ENCODE measurements at regions not wholly inside any gene's neighbourhood (a gene's known extent, or its start where the extent isn't known, plus 50 kb on each side); places are given as distances from the start of the nearest gene placed in this dataset.

DNA sequence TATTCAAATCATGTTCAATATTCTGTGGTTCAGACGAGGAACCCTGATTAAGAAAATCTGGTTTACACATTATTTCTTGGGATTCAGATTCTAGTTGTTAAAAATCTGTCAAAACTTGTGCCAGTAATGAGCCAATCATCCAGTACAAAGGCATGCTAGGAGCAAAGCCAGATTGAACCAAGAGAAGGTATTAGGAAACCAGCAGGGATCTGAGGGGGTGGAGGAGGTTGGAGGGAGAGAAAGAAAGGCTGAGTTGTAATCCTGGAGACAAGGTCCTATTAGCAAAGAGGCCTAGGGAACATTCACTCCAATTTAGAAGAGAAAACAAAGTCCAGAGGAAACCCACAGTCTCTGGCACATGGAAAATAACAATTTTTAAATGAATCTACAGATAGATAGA, 352.9 kb downstream of the LTN1 start:
- TF ChIP-seq, protein P1, sequence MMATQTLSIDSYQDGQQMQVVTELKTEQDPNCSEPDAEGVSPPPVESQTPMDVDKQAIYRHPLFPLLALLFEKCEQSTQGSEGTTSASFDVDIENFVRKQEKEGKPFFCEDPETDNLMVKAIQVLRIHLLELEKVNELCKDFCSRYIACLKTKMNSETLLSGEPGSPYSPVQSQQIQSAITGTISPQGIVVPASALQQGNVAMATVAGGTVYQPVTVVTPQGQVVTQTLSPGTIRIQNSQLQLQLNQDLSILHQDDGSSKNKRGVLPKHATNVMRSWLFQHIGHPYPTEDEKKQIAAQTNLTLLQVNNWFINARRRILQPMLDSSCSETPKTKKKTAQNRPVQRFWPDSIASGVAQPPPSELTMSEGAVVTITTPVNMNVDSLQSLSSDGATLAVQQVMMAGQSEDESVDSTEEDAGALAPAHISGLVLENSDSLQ (IDR thresholded peaks at IDR 0.05), result no peak
- TF ChIP-seq ARNT (IDR thresholded peaks at IDR 0.05), result no peak
- no peak for TF ChIP-seq LEF1 (IDR thresholded peaks at IDR 0.05; ENCODE audit: borderline replicate concordance)
- CTCF ChIA-PET, result no interaction called here
- no peak for DNase-seq (ENCODE audit: extremely low spot score)

DNA sequence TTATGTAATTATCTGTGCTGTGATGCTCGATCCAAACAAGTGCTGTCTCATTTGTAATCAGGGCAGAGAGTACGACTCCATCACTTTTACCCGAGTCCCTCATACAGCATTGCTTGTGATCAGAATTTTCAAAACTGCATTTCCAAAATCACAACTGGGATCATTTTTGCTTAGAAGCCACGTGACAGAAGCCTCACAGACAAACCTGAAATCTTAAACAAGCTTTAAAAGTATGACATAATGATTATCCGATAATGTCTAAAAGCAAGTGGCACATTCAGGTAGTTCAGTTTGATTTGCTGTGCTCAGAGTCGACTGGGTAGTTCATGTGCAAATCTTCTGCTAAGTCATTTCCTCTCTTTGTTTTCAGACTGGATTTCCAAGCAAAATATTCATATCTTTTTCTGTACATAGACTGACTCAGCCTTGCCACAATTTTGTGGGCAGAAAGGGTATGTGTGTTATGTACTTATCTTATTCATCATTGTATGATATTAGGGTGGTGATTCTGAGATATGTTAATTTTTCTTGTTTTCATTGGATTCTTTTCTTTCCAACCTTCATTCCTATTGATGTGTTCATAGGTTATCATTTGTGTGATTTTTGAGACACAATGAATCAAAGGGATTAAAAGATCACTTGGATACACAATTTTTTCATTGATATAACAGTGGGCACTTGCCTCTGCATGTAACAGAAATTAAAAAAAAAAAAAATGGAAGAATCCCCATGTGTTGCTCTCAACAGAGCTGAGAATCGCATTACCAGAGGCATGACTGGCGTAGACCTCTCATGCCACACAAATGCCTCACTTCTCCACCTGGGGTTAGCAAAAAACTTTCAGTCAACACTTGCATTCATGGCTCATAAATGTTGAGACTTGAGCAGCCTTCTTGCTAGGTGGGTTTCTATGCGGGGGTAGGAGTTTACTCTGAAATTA, 355.7 kb downstream of the LTN1 start:
- TF ChIP-seq SP1 (IDR thresholded peaks at IDR 0.05) (no peak), LEF1 (IDR thresholded peaks at IDR 0.05; ENCODE audit: borderline replicate concordance) (no peak), ARNT (IDR thresholded peaks at IDR 0.05) (no peak), NFRKB (IDR thresholded peaks at IDR 0.05) (no peak), FOXA1 (IDR thresholded peaks at IDR 0.05) (no peak), TARDBP (IDR thresholded peaks at IDR 0.05) (no peak), SUZ12 (IDR thresholded peaks at IDR 0.05) (no peak), ZNF384 (IDR thresholded peaks at IDR 0.05) (no peak), FOXM1 (IDR thresholded peaks at IDR 0.05; ENCODE audit: borderline replicate concordance) (no peak), L3MBTL2 (conservative IDR thresholded peaks at IDR 0.05) (no peak), BHLHE40 (IDR thresholded peaks at IDR 0.05; ENCODE audit: borderline replicate concordance) (no peak)
- TF ChIP-seq, protein P1 (IDR thresholded peaks at IDR 0.05), result no peak
- ChIA-PET POLR2A (no interaction called here), CTCF (no interaction called here)
- DNase-seq (ENCODE audit: extremely low spot score), result no peak

More for the DNA sequence above, 352.9 kb downstream of the LTN1 start:
- POLR2A ChIA-PET, result no interaction called here

DNA sequence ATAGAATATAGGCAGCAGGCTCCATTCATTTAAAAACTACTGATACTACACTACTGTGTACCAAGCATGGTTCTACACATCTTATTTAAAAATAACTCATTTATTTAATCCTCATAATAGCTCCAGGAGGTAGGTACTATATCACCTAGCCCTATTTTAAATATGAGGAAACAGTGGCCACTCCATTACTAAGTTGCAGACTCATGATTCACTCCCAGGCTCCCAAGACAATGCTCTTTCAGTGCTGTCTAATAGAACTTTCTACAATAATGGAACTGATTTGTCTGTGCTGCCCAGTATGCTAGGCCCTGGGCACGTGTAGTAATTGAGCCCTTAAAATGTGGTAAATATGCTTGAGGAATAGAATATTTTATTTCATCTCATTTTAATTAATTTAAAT, 357.1 kb downstream of the LTN1 start:
- no peak for TF ChIP-seq FOXA1 (IDR thresholded peaks at IDR 0.05)
- no peak for TF ChIP-seq HDGF (IDR thresholded peaks at IDR 0.05; ENCODE audit: borderline replicate concordance)
- no peak for TF ChIP-seq SP1 (IDR thresholded peaks at IDR 0.05)
- no peak for TF ChIP-seq LEF1 (IDR thresholded peaks at IDR 0.05; ENCODE audit: borderline replicate concordance)
- DNase-seq (ENCODE audit: extremely low spot score), result no peak
- ChIA-PET POLR2A (no interaction called here), CTCF (no interaction called here)

DNA sequence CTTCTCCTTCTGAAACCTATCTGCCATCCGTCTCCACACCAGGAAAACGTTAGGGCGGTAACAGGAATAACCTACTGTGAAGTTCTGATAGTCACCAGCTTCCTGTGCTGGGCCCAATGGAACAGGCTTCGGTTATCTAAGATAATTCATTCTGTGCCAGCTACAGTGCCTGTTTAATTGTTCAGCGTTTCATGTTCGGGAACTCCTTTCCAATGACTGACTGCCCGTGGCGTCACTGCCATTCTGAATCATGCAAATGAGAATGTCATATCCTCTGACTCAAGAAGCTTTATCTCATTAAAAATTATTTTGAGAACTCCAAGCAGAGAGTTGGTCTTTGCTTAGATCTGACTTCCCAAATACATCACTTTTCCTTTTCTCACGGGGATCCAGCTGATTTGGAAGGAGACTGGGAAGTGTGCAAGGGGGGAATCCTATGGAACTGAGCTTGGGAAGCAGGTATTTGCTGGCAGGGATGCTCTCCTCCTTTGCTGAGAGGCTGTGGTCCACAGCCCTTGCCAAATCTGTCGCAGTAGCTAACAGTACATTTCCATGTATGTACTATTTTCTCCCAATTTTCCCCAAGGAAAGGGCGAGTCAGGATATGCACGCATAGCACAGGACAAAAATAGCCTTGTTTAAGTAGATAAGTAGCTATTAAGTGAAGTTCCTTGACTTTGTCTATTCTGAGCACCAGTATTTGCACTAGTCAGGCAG, 358.7 kb downstream of the LTN1 start:
- ChIA-PET CTCF (no interaction called here), POLR2A (no interaction called here)
- no peak for TF ChIP-seq LEF1 (IDR thresholded peaks at IDR 0.05; ENCODE audit: borderline replicate concordance)
- no peak for TF ChIP-seq FOXM1 (IDR thresholded peaks at IDR 0.05; ENCODE audit: borderline replicate concordance)
- no peak for TF ChIP-seq FOXK2 (IDR thresholded peaks at IDR 0.05)
- TF ChIP-seq FOXA1 (IDR thresholded peaks at IDR 0.05), result no peak
- TF ChIP-seq BHLHE40 (IDR thresholded peaks at IDR 0.05; ENCODE audit: borderline replicate concordance), result no peak
- no peak for TF ChIP-seq NFRKB (IDR thresholded peaks at IDR 0.05)
- TF ChIP-seq TARDBP (IDR thresholded peaks at IDR 0.05), result no peak
- TF ChIP-seq ELF4 (IDR thresholded peaks at IDR 0.05), result no peak
- no peak for TF ChIP-seq ARNT (IDR thresholded peaks at IDR 0.05)
- no peak for TF ChIP-seq CTBP1 (IDR thresholded peaks at IDR 0.05; ENCODE audit: borderline replicate concordance)
- TF ChIP-seq, protein P1 (IDR thresholded peaks at IDR 0.05), result no peak
- TF ChIP-seq SUZ12 (IDR thresholded peaks at IDR 0.05), result no peak
- TF ChIP-seq ZNF384 (IDR thresholded peaks at IDR 0.05), result no peak
- no peak for DNase-seq (ENCODE audit: extremely low spot score)

DNA sequence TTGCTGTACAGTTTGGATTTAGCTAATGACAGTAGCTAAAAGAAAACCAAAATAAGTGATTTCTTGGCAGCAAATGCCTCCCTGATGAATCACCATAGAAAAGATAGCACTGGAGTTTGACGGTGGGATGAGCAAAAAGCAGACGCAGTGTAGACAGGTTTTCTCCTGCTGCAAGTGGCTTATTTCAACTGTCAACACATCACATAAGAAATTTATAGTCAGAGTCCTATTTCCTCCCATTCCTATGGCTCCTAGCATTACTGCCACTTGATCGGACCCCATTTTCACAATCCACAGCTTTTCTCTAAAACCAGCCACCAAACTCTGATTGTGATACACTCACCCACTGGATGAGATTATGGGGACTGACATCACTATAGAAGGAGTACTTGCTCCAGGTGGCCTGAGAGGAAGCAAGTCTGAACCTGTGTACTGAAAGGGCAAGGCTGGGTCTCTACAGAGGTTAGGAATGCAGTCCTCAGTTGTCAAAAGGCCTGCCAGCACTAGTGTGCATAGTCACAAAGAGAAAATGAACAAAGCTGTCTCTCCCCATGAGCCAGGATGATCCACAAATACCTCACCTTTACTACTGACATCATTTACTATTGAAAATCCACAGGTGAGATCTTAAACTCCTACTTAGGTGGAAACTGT, 359.8 kb downstream of the LTN1 start:
- no peak for DNase-seq (ENCODE audit: extremely low spot score)
- TF ChIP-seq HDGF (IDR thresholded peaks at IDR 0.05; ENCODE audit: borderline replicate concordance) (no peak), FOXM1 (IDR thresholded peaks at IDR 0.05; ENCODE audit: borderline replicate concordance) (no peak), ELF4 (IDR thresholded peaks at IDR 0.05) (no peak), SUZ12 (IDR thresholded peaks at IDR 0.05) (no peak), LEF1 (IDR thresholded peaks at IDR 0.05; ENCODE audit: borderline replicate concordance) (no peak), L3MBTL2 (conservative IDR thresholded peaks at IDR 0.05) (no peak), BHLHE40 (IDR thresholded peaks at IDR 0.05; ENCODE audit: borderline replicate concordance) (no peak), CTBP1 (IDR thresholded peaks at IDR 0.05; ENCODE audit: borderline replicate concordance) (no peak), FOXA1 (IDR thresholded peaks at IDR 0.05) (no peak), ARNT (IDR thresholded peaks at IDR 0.05) (no peak), ZNF384 (IDR thresholded peaks at IDR 0.05) (no peak), NFRKB (IDR thresholded peaks at IDR 0.05) (no peak), FOXK2 (IDR thresholded peaks at IDR 0.05) (no peak)
- TF ChIP-seq, protein P1 (IDR thresholded peaks at IDR 0.05), result no peak
- CTCF ChIA-PET, result no interaction called here
- POLR2A ChIA-PET, result no interaction called here

Data from HEK293T (cell line).